22Rv1 (cell line): ENCODE measurements at regions not wholly inside any gene's neighbourhood (a gene's known extent, or its start where the extent isn't known, plus 50 kb on each side); places are given as distances from the start of the nearest gene placed in this dataset.

ENCODE experiments used
- CTCF ChIP-seq: fragments of 450-650 bp; IDR thresholded peaks from 2 replicates; pipeline ENCODE4 v1.5.1; 2017; ENCODE audit warnings: mild to moderate bottlenecking
- ZFX ChIP-seq: fragments of 450-650 bp; IDR thresholded peaks from 2 replicates; pipeline ENCODE4 v1.6.1; 2017; ENCODE audit warnings: antibody characterized with exemption, borderline replicate concordance

GRCh38 chr15:57785039-57785438, 78.5 kb downstream of the POLR2M start:
- TF ChIP-seq CTCF = no peak
- no peak for TF ChIP-seq ZFX
